T1000 (cell line): ENCODE measurements at regions not wholly inside any gene's neighbourhood (a gene's known extent, or its start where the extent isn't known, plus 50 kb on each side); places are given as distances from the start of the nearest gene placed in this dataset.
A peak's percentile ranks its signal among the peaks of the same experiment; 100 is the strongest.

Source experiments
- DNase-seq: peaks from one replicate; lab custom pipeline; 2025; ENCODE audit warnings: mixed read lengths; lab: John Stamatoyannopoulos, UW

- DNase-seq: no peak
Measured at GRCh38 chr1:115204513-115204912, 115.2 kb upstream of the TSPAN2 start.

GRCh38 chr1:115203287-115203686, 114.0 kb upstream of the TSPAN2 start:
- DNase-seq: no peak

DNA sequence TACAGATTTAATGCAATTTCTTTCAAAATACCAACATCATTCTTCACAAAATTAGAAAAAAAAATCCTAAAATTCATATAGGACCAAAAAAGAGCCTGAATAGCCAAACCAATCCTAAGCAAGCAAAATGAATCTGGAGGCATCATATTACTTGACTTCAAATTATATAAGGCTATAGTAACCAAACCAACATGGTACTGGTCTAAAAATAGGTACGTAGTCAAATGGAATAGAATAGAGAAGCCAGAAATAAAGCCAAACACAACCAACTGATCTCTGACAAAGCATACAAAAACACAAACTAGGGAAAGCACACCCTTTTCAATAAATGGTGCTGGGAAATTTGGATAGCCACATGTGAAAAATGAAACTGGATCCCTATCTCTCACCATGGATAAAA, 112.3 kb upstream of the TSPAN2 start:
- DNase-seq: no peak

- DNase-seq: no peak
Measured at GRCh38 chr1:115199416-115200132, 110.3 kb upstream of the TSPAN2 start.

GRCh38 chr1:115198938-115199337, 109.6 kb upstream of the TSPAN2 start:
- DNase-seq: no peak

DNA sequence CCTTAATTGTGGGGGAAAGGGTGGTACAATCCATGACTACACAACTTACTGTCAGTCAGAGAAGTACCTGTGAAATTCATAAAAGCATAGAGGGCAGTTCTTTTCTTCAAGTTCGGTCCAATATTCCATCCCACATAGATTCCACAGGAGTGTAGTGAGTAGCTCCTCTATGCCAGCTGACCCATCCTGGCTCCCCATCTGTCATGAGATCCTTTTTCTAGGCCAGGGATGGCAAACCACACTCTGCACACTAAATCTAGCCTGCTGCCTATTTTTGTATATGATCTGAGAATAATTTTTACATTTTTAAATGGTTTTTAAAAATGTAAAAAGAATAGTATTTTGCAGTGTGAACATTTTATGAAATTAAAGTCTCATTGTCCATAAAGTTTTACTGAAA, 107.0 kb upstream of the TSPAN2 start:
- DNase-seq: no peak

DNA sequence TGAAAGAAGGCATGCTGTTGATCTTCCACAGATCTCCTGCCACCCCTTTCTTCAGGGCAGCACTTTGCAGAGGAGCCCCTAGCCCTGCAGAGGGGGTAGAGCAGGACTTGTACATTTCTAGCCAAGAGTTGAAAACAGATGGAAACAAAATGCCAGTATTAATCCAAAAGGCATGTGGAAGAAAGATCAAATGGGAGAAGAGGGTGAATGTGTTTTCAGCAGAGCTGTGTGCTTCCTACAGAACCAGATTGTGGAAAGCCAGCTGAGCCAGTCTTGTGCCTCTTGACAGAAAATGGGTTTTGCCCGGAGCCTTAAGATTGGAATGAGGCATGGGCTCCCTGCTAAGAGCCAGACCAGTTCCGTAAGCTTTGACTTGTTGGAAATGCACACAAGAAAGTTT, 105.2 kb upstream of the TSPAN2 start:
- no peak for DNase-seq

DNA sequence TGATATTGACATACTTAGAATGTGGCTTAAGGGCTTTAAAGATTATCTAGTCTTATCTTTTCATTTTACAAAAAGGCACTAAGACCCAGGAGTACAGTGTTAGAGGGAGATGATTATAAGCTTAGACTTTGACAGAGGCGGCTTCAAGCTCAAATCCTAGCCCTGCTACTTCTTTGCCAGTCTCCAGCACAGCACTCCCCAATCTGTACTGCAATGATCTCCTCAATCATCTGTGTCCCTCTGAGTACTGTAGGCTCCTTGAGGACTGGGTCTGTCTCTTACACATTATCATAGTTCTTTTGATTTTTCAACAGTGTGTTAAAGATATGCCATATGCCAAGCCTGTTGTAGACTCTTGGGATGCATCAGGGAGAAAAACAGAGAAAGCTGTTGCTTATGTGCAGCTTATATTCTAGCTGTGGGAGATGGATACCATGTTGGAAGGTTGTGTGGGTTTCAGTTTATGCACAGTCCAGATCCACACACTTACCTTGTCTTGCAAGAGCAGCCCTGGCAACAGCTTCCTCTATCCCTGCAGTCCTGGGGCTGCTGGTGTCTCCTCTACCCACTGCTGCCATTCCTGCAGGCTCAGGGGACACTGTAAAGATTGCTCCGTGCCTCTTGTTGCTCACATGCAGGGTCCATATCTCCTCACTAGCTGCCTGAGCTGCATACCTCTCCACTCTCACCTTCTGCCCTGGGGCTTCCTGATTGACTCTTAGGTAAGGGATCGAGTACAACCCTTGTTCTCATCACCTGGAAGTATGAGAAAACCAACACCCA, 103.9 kb upstream of the TSPAN2 start:
- no peak for DNase-seq

DNA sequence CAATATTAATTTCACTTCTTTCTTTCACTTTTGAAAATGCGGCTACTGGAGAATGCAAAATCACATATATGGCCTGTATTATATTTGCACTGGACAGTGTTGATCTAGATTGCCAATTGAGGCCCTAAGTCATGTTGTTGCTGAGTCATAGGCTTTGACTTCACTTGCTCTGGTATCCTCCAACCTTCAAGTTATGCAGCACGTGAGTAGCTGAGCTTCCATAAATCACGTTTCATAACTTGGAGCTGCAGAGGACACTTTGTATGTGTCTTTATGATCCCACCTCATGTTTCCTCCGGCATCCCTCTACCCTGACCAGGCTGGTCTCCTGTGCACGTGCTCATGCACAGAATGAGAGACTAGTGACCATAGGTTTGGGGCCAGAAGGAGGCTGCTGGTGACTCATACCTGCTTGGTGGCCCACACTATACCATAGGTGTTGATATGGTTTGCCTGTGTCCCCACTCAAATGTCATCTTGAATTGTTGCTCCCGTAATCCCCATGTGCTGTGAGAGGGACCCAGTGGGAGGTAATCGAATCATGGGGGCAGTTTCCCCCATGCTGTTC, 103.0 kb upstream of the TSPAN2 start:
- no peak for DNase-seq

GRCh38 chr1:115191691-115192090, 102.4 kb upstream of the TSPAN2 start:
- no peak for DNase-seq

GRCh38 chr1:115190540-115191170, 101.4 kb upstream of the TSPAN2 start:
- DNase-seq: no peak

DNA sequence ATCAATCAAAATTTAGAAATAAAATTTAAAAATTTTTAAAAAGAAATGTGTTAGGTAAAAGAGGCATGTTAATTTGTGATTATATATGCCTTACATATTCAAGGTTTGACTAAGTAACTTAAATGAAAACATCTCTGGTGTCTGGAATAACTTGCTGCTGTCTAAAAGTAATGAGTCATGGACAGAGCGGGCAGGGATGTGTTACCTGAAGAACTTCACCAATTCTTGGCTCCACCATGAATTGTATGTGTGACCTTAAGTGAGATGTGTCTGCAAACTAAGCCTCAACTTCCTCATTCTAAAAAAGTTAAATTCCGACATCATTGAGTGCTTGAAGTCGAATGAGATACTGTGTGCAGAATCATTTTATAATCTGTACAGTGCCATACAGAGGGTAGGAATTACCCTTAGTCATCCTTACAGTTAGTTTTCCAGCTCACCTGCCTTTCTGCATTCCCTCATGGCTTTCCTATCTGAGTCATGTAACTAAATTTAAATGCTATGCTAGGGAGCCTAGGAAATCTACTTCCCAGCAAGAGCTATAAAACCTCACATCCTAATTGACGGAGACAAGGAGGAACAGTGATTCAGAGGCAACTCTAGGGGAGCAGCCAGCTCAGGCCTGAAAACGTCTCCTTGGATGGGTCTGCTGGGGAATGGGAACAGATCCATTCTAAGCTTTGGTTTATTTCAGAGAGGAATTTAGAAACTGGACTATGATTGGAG, 100.7 kb upstream of the TSPAN2 start:
- DNase-seq: peak; percentile 49

DNA sequence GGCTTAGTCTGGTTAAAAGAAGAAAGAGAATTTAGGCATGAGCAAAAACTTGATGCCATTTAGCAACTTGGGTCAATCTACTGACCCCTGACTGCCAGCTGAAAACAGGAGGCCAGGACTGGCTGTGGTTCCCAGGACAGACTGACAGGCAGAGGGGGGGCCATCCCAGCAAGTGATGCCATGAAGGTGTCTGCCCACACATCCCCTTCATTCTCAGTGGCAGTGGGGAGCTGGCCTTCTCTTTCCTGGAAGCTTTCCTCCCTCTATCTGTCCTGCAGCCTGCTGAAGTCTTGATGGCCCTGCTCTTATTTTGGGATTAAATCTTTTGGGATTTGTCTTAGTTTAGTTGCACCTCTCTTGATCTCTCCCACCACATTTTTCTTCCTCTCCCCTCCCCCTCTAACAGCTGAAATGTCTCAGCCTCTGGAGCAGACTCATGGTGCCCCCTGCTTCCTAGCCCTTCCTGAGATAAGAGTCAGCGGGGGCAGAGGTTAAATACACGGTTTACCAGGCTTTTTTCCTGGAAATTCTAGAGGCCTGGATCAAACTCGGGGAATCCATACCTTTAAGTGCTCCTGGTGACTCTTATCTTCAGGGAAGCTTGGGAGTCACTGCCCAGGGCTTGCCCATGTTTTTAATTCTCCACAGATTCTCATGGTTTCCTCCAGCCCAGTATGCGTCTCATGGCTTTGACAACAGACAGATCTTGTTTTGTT, 99.5 kb upstream of the TSPAN2 start:
- no peak for DNase-seq

DNA sequence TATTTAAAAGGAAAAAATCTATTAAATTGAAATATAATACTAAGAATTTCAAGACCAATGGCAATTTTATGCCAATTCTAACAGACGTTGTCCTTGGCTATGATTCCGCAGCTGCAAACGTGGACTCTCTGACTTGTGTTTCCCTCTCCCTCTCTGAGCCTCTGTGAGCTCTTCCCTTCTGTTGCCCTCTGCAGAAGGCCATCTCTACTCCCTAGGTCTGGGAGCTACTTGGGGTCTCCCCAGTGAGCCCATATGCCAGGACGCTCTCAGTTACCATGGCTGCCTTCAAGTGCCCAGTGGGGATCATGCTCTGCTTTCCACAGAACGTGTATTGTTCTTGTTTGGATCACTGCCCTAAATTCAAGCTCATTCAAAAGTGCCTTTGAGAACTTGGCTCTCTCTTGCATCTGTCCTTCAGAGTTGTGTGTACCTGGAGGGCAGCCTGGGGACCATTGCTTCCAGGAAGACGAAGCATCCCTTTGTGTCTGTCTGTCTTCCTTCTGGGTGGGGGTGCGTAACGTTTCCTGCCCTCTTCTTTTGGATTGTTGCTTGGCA, 97.5 kb upstream of the TSPAN2 start:
- DNase-seq: no peak

- DNase-seq: no peak
Measured at GRCh38 chr1:115185336-115185735, 96.0 kb upstream of the TSPAN2 start.

DNA sequence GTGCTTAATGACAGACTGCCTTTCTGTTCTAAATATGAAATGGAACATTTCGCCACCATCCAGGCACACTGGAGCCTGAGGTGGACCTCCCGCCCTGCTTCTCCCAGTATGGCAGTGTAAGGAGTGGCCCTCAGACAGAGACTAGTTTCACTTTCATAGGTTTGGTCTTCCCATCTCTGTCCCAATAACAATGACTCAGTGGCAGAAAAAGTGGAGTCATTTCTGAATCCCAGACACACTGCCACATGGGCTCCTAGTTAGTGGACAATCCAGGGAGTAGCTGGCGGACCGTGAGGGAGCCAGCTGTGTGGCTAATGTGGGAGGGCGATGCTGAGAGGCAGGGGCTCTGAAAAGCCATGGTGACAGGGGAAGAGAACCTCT, 95.6 kb upstream of the TSPAN2 start:
- no peak for DNase-seq

- DNase-seq: no peak
Measured at GRCh38 chr1:115184260-115184950, 95.1 kb upstream of the TSPAN2 start.

DNA sequence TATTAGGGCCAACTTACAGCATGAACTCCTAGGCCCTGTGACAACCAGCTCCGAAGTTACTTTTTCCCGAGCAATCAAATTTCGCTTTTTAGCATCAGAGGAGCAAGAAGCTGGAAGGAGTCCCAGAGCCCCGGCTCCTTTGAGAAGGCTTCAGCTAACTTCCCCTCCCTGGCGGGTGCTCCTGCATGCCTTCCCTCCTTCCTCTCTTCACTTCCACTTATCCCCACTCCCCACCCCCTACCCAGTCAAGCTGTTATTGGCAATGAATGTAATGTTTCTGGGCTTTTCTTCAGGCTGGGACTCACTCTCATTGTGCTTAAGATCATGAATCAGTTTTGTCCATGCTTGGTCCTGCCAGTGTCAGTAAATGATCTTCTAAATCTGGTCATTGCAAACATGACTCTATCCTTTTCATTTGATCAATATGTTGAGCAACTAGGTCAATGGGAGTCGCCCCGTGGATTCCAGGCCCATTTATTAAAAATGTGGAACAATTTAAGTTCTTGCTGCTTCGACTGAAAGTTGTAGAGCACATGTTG, 94.5 kb upstream of the TSPAN2 start:
- no peak for DNase-seq

DNA sequence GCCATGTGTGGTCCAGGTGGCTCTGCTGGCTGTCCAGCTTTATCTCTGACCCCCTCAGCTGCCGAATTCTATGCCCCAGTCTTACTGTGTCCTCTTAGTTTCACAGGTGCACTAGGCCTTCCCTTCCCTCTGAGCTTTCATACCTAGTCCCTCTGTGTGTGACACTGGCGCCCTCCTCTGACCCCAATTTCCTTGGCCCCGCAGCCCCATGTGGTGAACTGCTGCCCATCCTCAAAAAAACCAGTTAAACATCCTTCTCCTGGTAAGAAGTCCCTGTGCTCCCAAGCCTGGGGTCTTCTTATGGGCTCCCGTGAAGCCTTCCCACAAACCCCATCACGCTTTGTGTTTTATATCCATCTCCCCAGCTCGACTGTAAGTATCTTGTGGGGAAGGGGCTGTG, 93.9 kb upstream of the TSPAN2 start:
- no peak for DNase-seq

DNA sequence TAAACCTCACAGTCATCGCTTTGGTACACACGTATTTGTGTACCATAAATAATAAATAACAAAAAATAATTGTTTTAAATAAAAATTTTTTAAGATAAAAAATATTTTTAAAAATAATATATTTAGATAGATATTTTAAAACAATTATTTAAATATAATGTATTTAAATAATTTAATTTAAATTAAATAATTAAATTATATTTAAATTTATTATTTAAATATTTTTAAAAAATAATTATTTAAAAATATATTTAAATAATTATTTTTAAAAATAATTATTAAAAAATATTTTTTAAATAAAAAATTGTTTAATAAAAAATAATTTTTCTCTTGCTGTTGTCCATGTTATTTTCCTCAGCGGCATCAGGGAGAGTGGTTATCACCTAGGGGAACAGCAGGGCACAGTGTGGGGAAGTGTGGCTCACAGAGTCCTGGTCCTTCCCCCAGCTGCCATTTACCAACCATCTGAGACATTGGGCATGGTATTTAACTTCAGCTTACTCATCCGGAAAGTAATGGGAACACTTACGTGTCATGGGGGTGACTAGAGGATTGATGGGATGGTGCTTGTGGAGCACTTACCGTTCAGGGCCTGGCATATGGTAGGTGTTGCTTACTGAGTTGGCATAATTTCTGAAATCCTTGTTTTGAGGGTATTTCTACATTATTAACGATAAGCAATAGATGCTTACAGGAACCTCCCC, 92.9 kb upstream of the TSPAN2 start:
- peak; percentile 11 for DNase-seq
